ENCODE measurements at regions not wholly inside any gene's neighbourhood (a gene's known extent, or its start where the extent isn't known, plus 50 kb on each side); places are given as distances from the start of the nearest gene placed in this dataset.
"Not testable (repeated sequence)": the region's sequence is repeated elsewhere in the genome, so short reads cannot be mapped to it uniquely, and the experiment has no call there.

DNA sequence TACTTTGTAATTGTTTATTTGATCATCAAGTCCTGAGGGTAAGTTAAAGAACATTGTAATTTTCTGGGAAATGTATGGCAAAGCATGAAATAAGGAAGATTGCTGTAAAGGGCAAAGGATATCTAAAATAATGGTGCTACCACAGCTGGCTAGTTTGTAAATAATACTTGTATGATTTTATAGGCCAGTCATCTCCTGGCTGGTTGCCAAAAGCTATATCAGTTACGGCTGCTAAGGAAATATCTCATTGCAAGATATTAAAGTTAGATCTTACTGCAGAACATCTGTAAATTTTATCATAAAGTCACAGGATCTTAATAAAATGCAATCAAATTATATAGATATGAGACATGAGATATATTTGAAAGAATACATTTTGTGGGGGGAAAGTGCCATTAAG lies 150.8 kb upstream of the CXCL13 start:
- intact Hi-C loops (cut with micrococcal nuclease; ENCODE audit: unreplicated experiment), result no loop called here
- Histone ChIP-seq H2AFZ (ENCODE audit: low read length) (no peak overlapping the region), H4K20me1 (ENCODE audit: insufficient read depth, low read length) (no peaks in the 10 kb centered on the region), H3K4me3 (replicated peaks in 1 of 3; ENCODE audit: insufficient read depth in 1 of 3, low read depth in 2 of 3, low read length in 3 of 3) (no peak overlapping the region), H3K4me2 (ENCODE audit: low read depth, low read length) (no peak overlapping the region), H3K9me3 (ENCODE audit: low read length) (no peaks in the 10 kb centered on the region), H3K4me1 (ENCODE audit: insufficient read depth, low read length) (no peaks in the 10 kb centered on the region), H3K36me3 (replicated peaks in 1 of 2; ENCODE audit: control insufficient read depth in 1 of 2, insufficient read depth in 2 of 2, low read length in 2 of 2) (no peaks in the 10 kb centered on the region), H3K27ac (ENCODE audit: extremely low read length, insufficient read depth, low read length) (no peak overlapping the region), H3K9ac (ENCODE audit: insufficient read depth, low read depth, low read length) (no peak overlapping the region), H3K27me3 (ENCODE audit: control insufficient read depth in 1 of 2, insufficient read depth in 2 of 2, low read length in 2 of 2) (no peaks in the 10 kb centered on the region), H3K79me2 (ENCODE audit: insufficient read depth, low read length) (no peaks in the 10 kb centered on the region)
- BruUV-seq (replicated peaks), result no TSS peak
- in situ Hi-C loops (cut with HindIII; ENCODE audit: extremely low pct_ligation_motif_present, low pct_unique_long_range_greater_than_20kb), result no loop called here
- ChIA-PET POLR2A (no interaction called here), CTCF (ENCODE audit: low intra/inter-chr PET ratio, low total read pairs) (no interaction called here)
- no peak for TF ChIP-seq FOXA1 (IDR thresholded peaks at IDR 0.05)
- no peak for TF ChIP-seq FOXA1 (CRISPR knock-in tag; IDR thresholded peaks at IDR 0.05)
- TF ChIP-seq PAF1 (CRISPR knock-in tag; IDR thresholded peaks at IDR 0.05), result no peak
- peak; percentile 20; the same call in 1 of the 2 replicates for TF ChIP-seq LCORL (IDR thresholded peaks at IDR 0.05)
- TF ChIP-seq LCORL (CRISPR knock-in tag; IDR thresholded peaks at IDR 0.05), result no peak
- FAIRE-seq (no peak), ATAC-seq (no peak), DNase-seq (ENCODE audit: low spot score) (no peak)
- WGBS (ENCODE audit: low lambda C conversion rate), result 0% methylated on average over 1 of the region's 1 CpG

- H4K20me1 ChIP-seq (ENCODE audit: insufficient read depth, low read length); ATAC-seq; H3K79me2 ChIP-seq (ENCODE audit: insufficient read depth, low read length); intact Hi-C loops (cut with micrococcal nuclease; ENCODE audit: unreplicated experiment); H3K27ac ChIP-seq (ENCODE audit: extremely low read length, insufficient read depth, low read length); FAIRE-seq; H3K4me1 ChIP-seq (ENCODE audit: insufficient read depth, low read length); H3K27me3 ChIP-seq (ENCODE audit: control insufficient read depth in 1 of 2, insufficient read depth in 2 of 2, low read length in 2 of 2); POLR2A ChIA-PET; H3K4me2 ChIP-seq (ENCODE audit: low read depth, low read length); BruUV-seq (replicated peaks); H2AFZ ChIP-seq (ENCODE audit: low read length); CTCF ChIA-PET (ENCODE audit: low intra/inter-chr PET ratio, low total read pairs); H3K9ac ChIP-seq (ENCODE audit: insufficient read depth, low read depth, low read length); H3K36me3 ChIP-seq (replicated peaks in 1 of 2; ENCODE audit: control insufficient read depth in 1 of 2, insufficient read depth in 2 of 2, low read length in 2 of 2); in situ Hi-C loops (cut with HindIII; ENCODE audit: extremely low pct_ligation_motif_present, low pct_unique_long_range_greater_than_20kb); H3K4me3 ChIP-seq (replicated peaks in 1 of 3; ENCODE audit: insufficient read depth in 1 of 3, low read depth in 2 of 3, low read length in 3 of 3); DNase-seq (ENCODE audit: low spot score): not testable (repeated sequence)
- 0% methylated on average over 1 of the region's 2 CpGs for WGBS (ENCODE audit: low lambda C conversion rate)
- peaks cover 12% of the 10 kb centered on the region; the same call in 1 of the 2 replicates for H3K9me3 ChIP-seq (ENCODE audit: low read length)
- TF ChIP-seq, protein P1, sequence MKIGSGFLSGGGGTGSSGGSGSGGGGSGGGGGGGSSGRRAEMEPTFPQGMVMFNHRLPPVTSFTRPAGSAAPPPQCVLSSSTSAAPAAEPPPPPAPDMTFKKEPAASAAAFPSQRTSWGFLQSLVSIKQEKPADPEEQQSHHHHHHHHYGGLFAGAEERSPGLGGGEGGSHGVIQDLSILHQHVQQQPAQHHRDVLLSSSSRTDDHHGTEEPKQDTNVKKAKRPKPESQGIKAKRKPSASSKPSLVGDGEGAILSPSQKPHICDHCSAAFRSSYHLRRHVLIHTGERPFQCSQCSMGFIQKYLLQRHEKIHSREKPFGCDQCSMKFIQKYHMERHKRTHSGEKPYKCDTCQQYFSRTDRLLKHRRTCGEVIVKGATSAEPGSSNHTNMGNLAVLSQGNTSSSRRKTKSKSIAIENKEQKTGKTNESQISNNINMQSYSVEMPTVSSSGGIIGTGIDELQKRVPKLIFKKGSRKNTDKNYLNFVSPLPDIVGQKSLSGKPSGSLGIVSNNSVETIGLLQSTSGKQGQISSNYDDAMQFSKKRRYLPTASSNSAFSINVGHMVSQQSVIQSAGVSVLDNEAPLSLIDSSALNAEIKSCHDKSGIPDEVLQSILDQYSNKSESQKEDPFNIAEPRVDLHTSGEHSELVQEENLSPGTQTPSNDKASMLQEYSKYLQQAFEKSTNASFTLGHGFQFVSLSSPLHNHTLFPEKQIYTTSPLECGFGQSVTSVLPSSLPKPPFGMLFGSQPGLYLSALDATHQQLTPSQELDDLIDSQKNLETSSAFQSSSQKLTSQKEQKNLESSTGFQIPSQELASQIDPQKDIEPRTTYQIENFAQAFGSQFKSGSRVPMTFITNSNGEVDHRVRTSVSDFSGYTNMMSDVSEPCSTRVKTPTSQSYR (CRISPR knock-in tag; IDR thresholded peaks at IDR 0.05; ENCODE audit: borderline replicate concordance), result peak; percentile 66; the same call in 1 of the 2 replicates
Observed at GRCh38 chr4:77464100-77464499, 141.5 kb upstream of the CXCL13 start.

Data from HepG2 (cell line).